K562 (cell line): ENCODE measurements at regions not wholly inside any gene's neighbourhood (a gene's known extent, or its start where the extent isn't known, plus 50 kb on each side); places are given as distances from the start of the nearest gene placed in this dataset.
A peak's percentile ranks its signal among the peaks of the same experiment; 100 is the strongest.

Experiments
- ATF3 ChIP-seq, 2 experiments: fragments of 450-650 bp in 1 of 2; sonication (generic) in 1 of 2; formaldehyde crosslinking in 1 of 2; IDR thresholded peaks in 1 of 2; conservative IDR thresholded peaks in 1 of 2; 2 replicates each; pipeline versions ENCODE4 v1.6.1 to v1.8.1; 2016 to 2023; ENCODE audit warnings: mild to moderate bottlenecking in 2 of 2, moderate library complexity in 2 of 2, inconsistent platforms in 1 of 2, missing genetic modification reagents in 1 of 2
- BRCA1 ChIP-seq, 2 experiments: fragments of 450-650 bp in 1 of 2; sonication (generic) in 1 of 2; formaldehyde crosslinking in 1 of 2; IDR thresholded peaks; 2 replicates each; pipeline versions ENCODE4 v1.5.0 to v1.6.1; 2017 to 2020; ENCODE audit warnings: mild to moderate bottlenecking in 1 of 2, missing genetic modification reagents in 1 of 2
- BRF1 ChIP-seq: IDR thresholded peaks from 3 replicates; pipeline ENCODE4 v1.6.1; 2011; ENCODE audit warnings: borderline replicate concordance, mild to moderate bottlenecking; ENCODE audit not compliant: insufficient read length; ENCODE audit errors: extremely low read depth
- EHMT2 ChIP-seq: fragments of 450-650 bp; IDR thresholded peaks from 2 replicates; pipeline ENCODE4 v1.6.1; 2018; ENCODE audit warnings: antibody characterized with exemption
- HMBOX1 ChIP-seq: sonication (generic); IDR thresholded peaks from 2 replicates; pipeline ENCODE4 v1.6.1; 2016
- KAT7 ChIP-seq: sonication (generic); formaldehyde crosslinking; IDR thresholded peaks from 2 replicates; pipeline ENCODE4 v1.8.0; 2022; ENCODE audit warnings: missing genetic modification reagents, mild to moderate bottlenecking, borderline replicate concordance
- MEIS2 ChIP-seq: fragments of 450-650 bp; IDR thresholded peaks from 2 replicates; pipeline ENCODE4 v1.6.1; 2014; ENCODE audit warnings: mild to moderate bottlenecking; ENCODE audit not compliant: partially characterized antibody
- MTA3 ChIP-seq: fragments of 450-650 bp; formaldehyde crosslinking; IDR thresholded peaks from 2 replicates; pipeline ENCODE4 v1.6.1; 2017; ENCODE audit warnings: mild to moderate bottlenecking, borderline replicate concordance
- MYNN ChIP-seq, 2 experiments: sonication (generic); formaldehyde crosslinking in 1 of 2; IDR thresholded peaks; 2 replicates each; pipeline versions ENCODE4 v1.5.0 to v1.6.1; 2016 to 2020; ENCODE audit warnings: antibody characterized with exemption in 1 of 2, missing genetic modification reagents in 1 of 2
- NBN ChIP-seq: fragments of 450-650 bp; IDR thresholded peaks from 2 replicates; pipeline ENCODE4 v1.6.1; 2016; ENCODE audit warnings: low read depth, mild to moderate bottlenecking
- NFYB ChIP-seq: IDR thresholded peaks from 2 replicates; pipeline ENCODE4 v1.6.1; 2011; ENCODE audit warnings: mild to moderate bottlenecking, moderate library complexity; ENCODE audit not compliant: insufficient read length; ENCODE audit errors: extremely low read depth
- POU5F1 ChIP-seq: fragments of 150-350 bp; IDR thresholded peaks from 2 replicates; pipeline ENCODE4 v1.6.1; 2014; ENCODE audit warnings: borderline replicate concordance, low read length, low read depth, mild to moderate bottlenecking; ENCODE audit not compliant: partially characterized antibody
- RBM25 ChIP-seq: fragments of 200-400 bp; formaldehyde crosslinking; IDR thresholded peaks from 2 replicates; pipeline ENCODE4 v1.6.1; 2018; ENCODE audit warnings: low read length, low read depth, moderate library complexity; ENCODE audit not compliant: severe bottlenecking
- RCOR1 ChIP-seq, 2 experiments: IDR thresholded peaks; 2 replicates each; pipeline ENCODE4 v1.6.1; 2012; ENCODE audit warnings: low read depth in 2 of 2, low read length in 2 of 2, borderline replicate concordance in 1 of 2, improper control_type of control experiment in 1 of 2
- SETDB1 ChIP-seq: IDR thresholded peaks from one replicate; pipeline ENCODE4 v1.6.1; 2012; ENCODE audit warnings: low read length, control low read depth, inconsistent platforms
- TCF7L2 ChIP-seq: fragments of 150-350 bp; IDR thresholded peaks from 2 replicates; pipeline ENCODE4 v1.6.1; 2016; ENCODE audit warnings: low read depth, mild to moderate bottlenecking, low read length, moderate library complexity
- ZBTB43 ChIP-seq: sonication (generic); formaldehyde crosslinking; IDR thresholded peaks from 2 replicates; pipeline ENCODE4 v1.8.0; 2023; ENCODE audit warnings: mild to moderate bottlenecking, missing genetic modification reagents
- ZBTB5 ChIP-seq: fragments of 450-650 bp; IDR thresholded peaks from 2 replicates; pipeline ENCODE4 v1.6.1; 2017; ENCODE audit warnings: antibody characterized with exemption
- ZFPM2 ChIP-seq: fragments of 250-450 bp; sonication (Bioruptor Pico); IDR thresholded peaks from 2 replicates; pipeline ENCODE4 v1.5.1; 2022; ENCODE audit warnings: mild to moderate bottlenecking
- ZNF324 ChIP-seq: fragments of 250-450 bp; sonication (Bioruptor Pico); IDR thresholded peaks from 2 replicates; pipeline ENCODE4 v1.4.0; 2020; ENCODE audit warnings: mild to moderate bottlenecking
- ZNF655 ChIP-seq: fragments of 250-450 bp; sonication (Bioruptor Pico); IDR thresholded peaks from 2 replicates; pipeline ENCODE4 v1.5.0; 2021
- ZNF778 ChIP-seq: fragments of 450-650 bp; formaldehyde crosslinking; IDR thresholded peaks from 2 replicates; pipeline ENCODE4 v1.4.0; 2020; ENCODE audit warnings: mild to moderate bottlenecking, moderate library complexity

- TF ChIP-seq MYNN (IDR thresholded peaks at IDR 0.05) (no peak), MYNN (CRISPR knock-in tag; IDR thresholded peaks at IDR 0.05) (no peak), ZBTB43 (CRISPR knock-in tag) (no peak), POU5F1 (no peak), KAT7 (no peak), ATF3 (IDR thresholded peaks at IDR 0.05) (peak; percentile 91), ATF3 (CRISPR knock-in tag; conservative IDR thresholded peaks at IDR 0.05) (no peak), HMBOX1 (0 out of 2 replicates have a peak, but pooled peaks have one; percentile 19), BRF1 (no peak), ZFPM2 (CRISPR knock-in tag) (no peak), EHMT2 (no peak), RBM25 (no peak), TCF7L2 (no peak), RCOR1 (IDR thresholded peaks at IDR 0.05; ENCODE audit: borderline replicate concordance in 1 of 2, low read depth in 2 of 2, low read length in 2 of 2) (no peak), SETDB1 (no peak), NFYB (no peak), NBN (no peak), ZNF655 (CRISPR knock-in tag) (no peak), ZNF778 (no peak), MEIS2 (no peak), BRCA1 (IDR thresholded peaks at IDR 0.05) (no peak), BRCA1 (CRISPR knock-in tag; IDR thresholded peaks at IDR 0.05) (no peak), MTA3 (no peak), ZBTB5 (no peak), ZNF324 (CRISPR knock-in tag) (no peak)
These were observed 118.1 kb downstream of the ARL4A start (continued) for GRCh38 chr7:12805518-12805928.
